ENCODE measurements at regions not wholly inside any gene's neighbourhood (a gene's known extent, or its start where the extent isn't known, plus 50 kb on each side); places are given as distances from the start of the nearest gene placed in this dataset.
A peak's percentile ranks its signal among the peaks of the same experiment; 100 is the strongest.
"Not testable (repeated sequence)": the region's sequence is repeated elsewhere in the genome, so short reads cannot be mapped to it uniquely, and the experiment has no call there.

- Histone ChIP-seq H3K27ac (peak overlapping the region in 3 of 4 donors; percentile 13 to 64 (median 23)), H3K4me3 (peak overlapping the region in 3 of 4 donors; percentile 12 to 31 (median 25))
- TF ChIP-seq POLR2A (IDR thresholded peaks at IDR 0.05), result peak; percentile 31
- H3K9me3 ChIP-seq; H3K4me1 ChIP-seq; H3K27me3 ChIP-seq; H3K36me3 ChIP-seq; intact Hi-C loops (cut with DNase I; ENCODE audit: low total_unique reads); in situ Hi-C loops (cut with MboI; ENCODE audit: low pct_ligation_motif_present in 1 of 4, low pct_unique_long_range_greater_than_20kb in 1 of 4, low sequenced_read_pairs in 3 of 4): not testable (repeated sequence)
- DNase-seq, result peak; percentile 42
- 85 to 93% methylated on average over 3 to 23 of the region's 23 CpGs for WGBS, 2 donors (ENCODE audit: low coverage in 1 of 2)
Observed at GRCh38 chr7:76728571-76728974, 101.5 kb upstream of the POMZP3 start.

- H3K4me3 ChIP-seq; intact Hi-C loops (cut with DNase I; ENCODE audit: low total_unique reads); H3K27ac ChIP-seq; H3K36me3 ChIP-seq; in situ Hi-C loops (cut with MboI; ENCODE audit: low pct_ligation_motif_present in 1 of 4, low pct_unique_long_range_greater_than_20kb in 1 of 4, low sequenced_read_pairs in 3 of 4); DNase-seq; H3K4me1 ChIP-seq; H3K27me3 ChIP-seq; H3K9me3 ChIP-seq: not testable (repeated sequence)
- 30% methylated on average over 2 of the region's 3 CpGs; no CpG with 5 or more reads in 1 of the 2 donors for WGBS, 2 donors (ENCODE audit: low coverage in 1 of 2)
Observed at GRCh38 chr7:76723928-76724327, 96.8 kb upstream of the POMZP3 start.

DNA sequence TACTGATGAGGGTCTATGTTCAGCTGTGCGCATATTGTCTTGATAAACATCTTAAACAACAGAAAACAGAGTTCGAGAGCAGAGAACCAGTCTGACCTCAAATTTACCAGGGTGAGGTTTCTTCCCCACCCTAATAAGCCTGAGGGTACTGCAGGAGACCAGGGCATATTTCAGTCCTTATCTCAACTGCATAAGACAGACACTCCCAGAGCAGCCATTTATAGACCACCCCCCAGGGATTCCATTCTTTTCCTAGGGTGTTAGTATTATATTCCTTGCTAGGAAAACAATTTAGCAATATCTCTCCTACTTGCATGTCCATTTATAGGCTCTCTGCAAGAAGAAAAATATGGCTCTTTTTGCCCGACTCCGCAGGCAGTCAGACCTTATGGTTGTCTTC, 89.5 kb upstream of the POMZP3 start:
- H3K4me1 ChIP-seq; H3K4me3 ChIP-seq; H3K36me3 ChIP-seq; DNase-seq; intact Hi-C loops (cut with DNase I; ENCODE audit: low total_unique reads); in situ Hi-C loops (cut with MboI; ENCODE audit: low pct_ligation_motif_present in 1 of 4, low pct_unique_long_range_greater_than_20kb in 1 of 4, low sequenced_read_pairs in 3 of 4); H3K27ac ChIP-seq; H3K27me3 ChIP-seq: not testable (repeated sequence)
- WGBS, 2 donors (ENCODE audit: low coverage in 1 of 2), result 74 to 96% methylated on average over 3 to 4 of the region's 4 CpGs
- peaks cover 3 to 10% of the 10 kb centered on the region in 2 donors for H3K9me3 ChIP-seq

GRCh38 chr7:76712926-76713325, 85.8 kb upstream of the POMZP3 start:
- H3K4me1 ChIP-seq; H3K27ac ChIP-seq; DNase-seq; intact Hi-C loops (cut with DNase I; ENCODE audit: low total_unique reads); H3K36me3 ChIP-seq; H3K4me3 ChIP-seq; H3K27me3 ChIP-seq; in situ Hi-C loops (cut with MboI; ENCODE audit: low pct_ligation_motif_present in 1 of 4, low pct_unique_long_range_greater_than_20kb in 1 of 4, low sequenced_read_pairs in 3 of 4): not testable (repeated sequence)
- H3K9me3 ChIP-seq, result peaks cover 3 to 10% of the 10 kb centered on the region in 2 donors
- 82 to 83% methylated on average over 2 to 3 of the region's 3 CpGs for WGBS, 2 donors (ENCODE audit: low coverage in 1 of 2)

DNA sequence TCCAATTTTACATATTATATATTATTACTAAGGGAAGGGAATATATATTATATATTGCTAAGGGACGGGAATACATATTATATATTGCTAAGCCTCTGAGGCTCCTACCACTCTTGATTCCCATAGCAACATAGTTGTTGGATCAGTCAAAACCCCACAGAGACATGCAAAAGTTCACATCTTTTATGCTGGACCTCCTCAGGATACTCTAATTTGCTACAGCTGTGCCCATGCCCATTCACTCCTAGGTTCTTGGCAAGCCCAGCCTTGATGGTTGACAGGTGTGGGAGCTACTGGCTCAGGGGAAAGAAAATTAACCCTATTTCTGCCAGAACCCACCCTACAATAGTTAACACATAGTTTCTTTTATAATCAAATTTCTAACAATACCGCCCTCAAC, 84.6 kb upstream of the POMZP3 start:
- intact Hi-C loops (cut with DNase I; ENCODE audit: low total_unique reads); H3K4me1 ChIP-seq; H3K4me3 ChIP-seq; DNase-seq; H3K27me3 ChIP-seq; H3K9me3 ChIP-seq; H3K36me3 ChIP-seq; in situ Hi-C loops (cut with MboI; ENCODE audit: low pct_ligation_motif_present in 1 of 4, low pct_unique_long_range_greater_than_20kb in 1 of 4, low sequenced_read_pairs in 3 of 4); H3K27ac ChIP-seq: not testable (repeated sequence)
- WGBS, 2 donors (ENCODE audit: low coverage in 1 of 2), result 82 to 91% methylated on average over 2 of the region's 2 CpGs

DNA sequence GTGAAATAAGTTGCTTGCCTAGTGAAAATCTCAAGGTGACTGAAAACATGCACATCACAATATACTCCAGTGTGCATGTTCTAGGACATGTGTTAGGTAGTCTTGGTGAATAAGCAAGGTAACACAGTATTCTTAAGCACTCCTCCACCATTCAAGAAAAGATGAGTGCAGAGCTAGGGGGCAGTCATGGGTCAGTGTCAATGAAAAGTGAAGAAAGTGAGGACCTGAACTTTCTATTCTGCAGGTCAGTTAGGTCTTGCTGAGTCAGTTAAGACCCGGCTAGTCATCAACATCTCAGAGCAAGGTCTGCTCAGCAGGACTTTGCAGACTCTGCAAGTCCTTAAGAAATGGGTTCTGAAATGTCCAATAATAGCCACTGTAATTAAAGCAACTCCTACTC, 82.6 kb upstream of the POMZP3 start:
- H3K4me1 ChIP-seq; DNase-seq; H3K36me3 ChIP-seq; H3K27me3 ChIP-seq; H3K4me3 ChIP-seq; H3K9me3 ChIP-seq; H3K27ac ChIP-seq; intact Hi-C loops (cut with DNase I; ENCODE audit: low total_unique reads); in situ Hi-C loops (cut with MboI; ENCODE audit: low pct_ligation_motif_present in 1 of 4, low pct_unique_long_range_greater_than_20kb in 1 of 4, low sequenced_read_pairs in 3 of 4): not testable (repeated sequence)
- 75% methylated on average over 1 of the region's 1 CpG; no CpG with 5 or more reads in 1 of the 2 donors for WGBS, 2 donors (ENCODE audit: low coverage in 1 of 2)

GRCh38 chr7:76708446-76708845, 81.4 kb upstream of the POMZP3 start:
- H3K4me1 ChIP-seq; H3K27me3 ChIP-seq; intact Hi-C loops (cut with DNase I; ENCODE audit: low total_unique reads); DNase-seq; H3K4me3 ChIP-seq; H3K9me3 ChIP-seq; H3K27ac ChIP-seq; in situ Hi-C loops (cut with MboI; ENCODE audit: low pct_ligation_motif_present in 1 of 4, low pct_unique_long_range_greater_than_20kb in 1 of 4, low sequenced_read_pairs in 3 of 4); H3K36me3 ChIP-seq: not testable (repeated sequence)
- 82% methylated on average over 2 of the region's 2 CpGs; no CpG with 5 or more reads in 1 of the 2 donors for WGBS, 2 donors (ENCODE audit: low coverage in 1 of 2)

GRCh38 chr7:76703815-76704214, 76.7 kb upstream of the POMZP3 start:
- H3K36me3 ChIP-seq; in situ Hi-C loops (cut with MboI; ENCODE audit: low pct_ligation_motif_present in 1 of 4, low pct_unique_long_range_greater_than_20kb in 1 of 4, low sequenced_read_pairs in 3 of 4); H3K9me3 ChIP-seq; intact Hi-C loops (cut with DNase I; ENCODE audit: low total_unique reads); H3K27ac ChIP-seq; H3K4me3 ChIP-seq; DNase-seq; H3K27me3 ChIP-seq; H3K4me1 ChIP-seq: not testable (repeated sequence)

DNA sequence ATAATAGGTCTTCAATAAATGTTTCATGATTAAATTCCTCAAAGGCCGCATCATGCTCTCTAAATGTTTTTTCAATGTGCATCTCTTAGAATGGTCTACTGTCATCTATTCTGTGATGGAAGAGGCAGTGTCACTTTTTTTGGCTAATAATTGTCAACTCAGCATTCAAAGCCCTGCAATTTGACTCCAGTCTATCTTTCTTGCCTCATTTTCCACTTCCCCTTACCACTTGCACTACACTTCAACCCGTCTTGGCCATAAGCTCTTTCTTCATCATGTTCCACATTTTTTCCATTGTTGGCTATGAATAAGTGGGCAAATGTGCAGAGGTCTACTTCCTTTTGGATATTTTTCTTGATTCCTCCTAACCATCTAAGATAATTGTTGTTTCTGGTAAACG, 59.2 kb upstream of the POMZP3 start:
- WGBS, 2 donors (ENCODE audit: low coverage in 1 of 2), result 92 to 94% methylated on average over 3 of the region's 3 CpGs
- H3K27ac ChIP-seq; intact Hi-C loops (cut with DNase I; ENCODE audit: low total_unique reads); H3K36me3 ChIP-seq; DNase-seq; in situ Hi-C loops (cut with MboI; ENCODE audit: low pct_ligation_motif_present in 1 of 4, low pct_unique_long_range_greater_than_20kb in 1 of 4, low sequenced_read_pairs in 3 of 4); H3K9me3 ChIP-seq; H3K4me3 ChIP-seq; H3K27me3 ChIP-seq; H3K4me1 ChIP-seq: not testable (repeated sequence)

- H3K4me3 ChIP-seq; intact Hi-C loops (cut with DNase I; ENCODE audit: low total_unique reads); H3K4me1 ChIP-seq; DNase-seq; H3K9me3 ChIP-seq; in situ Hi-C loops (cut with MboI; ENCODE audit: low pct_ligation_motif_present in 1 of 4, low pct_unique_long_range_greater_than_20kb in 1 of 4, low sequenced_read_pairs in 3 of 4); H3K36me3 ChIP-seq; H3K27me3 ChIP-seq; H3K27ac ChIP-seq: not testable (repeated sequence)
- WGBS, 2 donors (ENCODE audit: low coverage in 1 of 2), result 100% methylated on average over 1 of the region's 1 CpG; no CpG with 5 or more reads in 1 of the 2 donors
Observed at GRCh38 chr7:76684737-76685136, 57.7 kb upstream of the POMZP3 start.

- intact Hi-C loops (cut with DNase I; ENCODE audit: low total_unique reads); DNase-seq; H3K4me3 ChIP-seq; in situ Hi-C loops (cut with MboI; ENCODE audit: low pct_ligation_motif_present in 1 of 4, low pct_unique_long_range_greater_than_20kb in 1 of 4, low sequenced_read_pairs in 3 of 4); H3K9me3 ChIP-seq; H3K27me3 ChIP-seq; H3K4me1 ChIP-seq; H3K27ac ChIP-seq; H3K36me3 ChIP-seq: not testable (repeated sequence)
- WGBS, 2 donors (ENCODE audit: low coverage in 1 of 2), result 87% methylated on average over 1 of the region's 1 CpG; no CpG with 5 or more reads in 1 of the 2 donors
Observed at GRCh38 chr7:76683631-76684030, 56.6 kb upstream of the POMZP3 start.
